DND-41 (cell line): ENCODE measurements at regions not wholly inside any gene's neighbourhood (a gene's known extent, or its start where the extent isn't known, plus 50 kb on each side); places are given as distances from the start of the nearest gene placed in this dataset.

Experiments
- EZH2 ChIP-seq: IDR thresholded peaks from 3 replicates; pipeline ENCODE4 v1.6.1; 2012; ENCODE audit warnings: borderline replicate concordance, low read depth, mild to moderate bottlenecking, moderate library complexity, low read length, inconsistent platforms; ENCODE audit not compliant: severe bottlenecking
- TF ChIP-seq, protein P1 (sequence below): IDR thresholded peaks from 2 replicates; pipeline ENCODE4 v1.5.1; 2012; ENCODE audit warnings: borderline replicate concordance, low read length, moderate library complexity, mild to moderate bottlenecking; ENCODE audit not compliant: poor library complexity, severe bottlenecking; ENCODE audit errors: extremely low read depth

DNA sequence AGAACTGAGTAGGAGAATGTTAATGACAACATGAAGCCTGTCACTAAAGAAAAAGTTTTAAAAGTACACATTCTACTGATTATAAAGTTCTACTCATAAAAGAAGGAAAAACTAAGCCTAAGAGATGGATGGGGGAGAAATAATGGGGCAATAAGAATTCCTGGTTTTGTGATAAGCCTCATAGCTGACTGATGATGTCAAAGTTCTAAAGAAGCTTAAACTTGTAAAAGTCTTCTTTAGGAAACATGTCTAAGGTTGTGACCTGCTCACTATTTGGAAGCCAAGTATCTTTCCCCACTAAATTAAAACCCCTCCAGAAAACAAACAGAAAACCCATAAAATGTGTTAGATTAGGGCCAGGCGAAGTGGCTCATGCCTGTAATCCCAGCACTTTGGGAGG, 232.9 kb upstream of the GIMD1 start:
- TF ChIP-seq, protein P1, sequence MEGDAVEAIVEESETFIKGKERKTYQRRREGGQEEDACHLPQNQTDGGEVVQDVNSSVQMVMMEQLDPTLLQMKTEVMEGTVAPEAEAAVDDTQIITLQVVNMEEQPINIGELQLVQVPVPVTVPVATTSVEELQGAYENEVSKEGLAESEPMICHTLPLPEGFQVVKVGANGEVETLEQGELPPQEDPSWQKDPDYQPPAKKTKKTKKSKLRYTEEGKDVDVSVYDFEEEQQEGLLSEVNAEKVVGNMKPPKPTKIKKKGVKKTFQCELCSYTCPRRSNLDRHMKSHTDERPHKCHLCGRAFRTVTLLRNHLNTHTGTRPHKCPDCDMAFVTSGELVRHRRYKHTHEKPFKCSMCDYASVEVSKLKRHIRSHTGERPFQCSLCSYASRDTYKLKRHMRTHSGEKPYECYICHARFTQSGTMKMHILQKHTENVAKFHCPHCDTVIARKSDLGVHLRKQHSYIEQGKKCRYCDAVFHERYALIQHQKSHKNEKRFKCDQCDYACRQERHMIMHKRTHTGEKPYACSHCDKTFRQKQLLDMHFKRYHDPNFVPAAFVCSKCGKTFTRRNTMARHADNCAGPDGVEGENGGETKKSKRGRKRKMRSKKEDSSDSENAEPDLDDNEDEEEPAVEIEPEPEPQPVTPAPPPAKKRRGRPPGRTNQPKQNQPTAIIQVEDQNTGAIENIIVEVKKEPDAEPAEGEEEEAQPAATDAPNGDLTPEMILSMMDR, result no peak
- no peak for TF ChIP-seq EZH2
